ENCODE measurements at regions not wholly inside any gene's neighbourhood (a gene's known extent, or its start where the extent isn't known, plus 50 kb on each side); places are given as distances from the start of the nearest gene placed in this dataset.

- TF ChIP-seq CTCF (IDR thresholded peaks at IDR 0.05) (no peak), POLR2A (IDR thresholded peaks at IDR 0.05) (no peak), POLR2AphosphoS5 (IDR thresholded peaks at IDR 0.05) (no peak), EP300 (IDR thresholded peaks at IDR 0.05) (no peak)
Observed at GRCh38 chr6:4262526-4262925, 127.2 kb upstream of the ECI2 start.

Measured in stomach (tissue), 4 donors.